ENCODE measurements at regions not wholly inside any gene's neighbourhood (a gene's known extent, or its start where the extent isn't known, plus 50 kb on each side); places are given as distances from the start of the nearest gene placed in this dataset.

- no peak for TF ChIP-seq EZH2phosphoT487 (IDR thresholded peaks at IDR 0.05; ENCODE audit: insufficient read depth, low read depth)
- no peak for TF ChIP-seq EZH2 (IDR thresholded peaks at IDR 0.05; ENCODE audit: insufficient read depth, poor library complexity, severe bottlenecking)
Measured at GRCh38 chr2:8322634-8323033, 359.2 kb upstream of the ID2 start.

Measured in GM23248 (cell line).